Cardiac fibroblast (primary cell): ENCODE measurements at regions not wholly inside any gene's neighbourhood (a gene's known extent, or its start where the extent isn't known, plus 50 kb on each side); places are given as distances from the start of the nearest gene placed in this dataset.

Experiments used
- DNase-seq, 2 donors: peaks; one replicate each; pipeline versions ENCODE4 v3.0.0 to v3.0.0-alpha.2; 2010; ENCODE audit warnings: low read depth in 2 of 2
- H3K4me3 ChIP-seq, 2 donors: replicated peaks in 1 of 2; 1 replicate in 1 of 2; 2 replicates in 1 of 2; pipeline ENCODE4 v1.5.1; 2011; ENCODE audit warnings: low read depth in 2 of 2, low read length in 2 of 2, mild to moderate bottlenecking in 2 of 2, moderate library complexity in 1 of 2
- CTCF ChIP-seq: IDR thresholded peaks from one replicate; pipeline ENCODE4 v1.5.1; 2011; ENCODE audit warnings: low read depth, mild to moderate bottlenecking, low read length, inconsistent platforms

GRCh38 chr2:204343685-204344084 lies 201.6 kb upstream of the PARD3B start:
- H3K4me3 ChIP-seq, result no peak overlapping the region
- TF ChIP-seq CTCF, result no peak
- DNase-seq, result no peak

- TF ChIP-seq CTCF, result no peak
- no peak overlapping the region for H3K4me3 ChIP-seq
- no peak for DNase-seq
These were observed 201.2 kb upstream of the PARD3B start for GRCh38 chr2:204344119-204344518.

- TF ChIP-seq CTCF, result no peak
- no peak for DNase-seq
- H3K4me3 ChIP-seq, result no peak overlapping the region
These were observed 198.4 kb upstream of the PARD3B start for GRCh38 chr2:204346906-204347305.

GRCh38 chr2:204353823-204354222 lies 191.5 kb upstream of the PARD3B start:
- no peak overlapping the region for H3K4me3 ChIP-seq
- no peak for TF ChIP-seq CTCF
- peak; percentile 17 to 24 for DNase-seq

- no peak for DNase-seq
- no peak for TF ChIP-seq CTCF
- no peak overlapping the region for H3K4me3 ChIP-seq
These were observed 190.8 kb upstream of the PARD3B start for GRCh38 chr2:204354442-204354856.

- no peak overlapping the region for H3K4me3 ChIP-seq
- DNase-seq, result no peak
- TF ChIP-seq CTCF, result no peak
These were observed 189.6 kb upstream of the PARD3B start for GRCh38 chr2:204355688-204356087.

- TF ChIP-seq CTCF, result no peak
- DNase-seq, result no peak
- H3K4me3 ChIP-seq, result no peak overlapping the region
These were observed 189.1 kb upstream of the PARD3B start for GRCh38 chr2:204356151-204356641.
